DOHH2 (cell line): ENCODE measurements at regions not wholly inside any gene's neighbourhood (a gene's known extent, or its start where the extent isn't known, plus 50 kb on each side); places are given as distances from the start of the nearest gene placed in this dataset.

Experiments
- H3F3A ChIP-seq: fragments of 200-600 bp; sonication (generic), shearing (Covaris generic); 2 replicates; pipeline ENCODE4 v1.6.0; 2016; ENCODE audit warnings: antibody characterized with exemption, mild to moderate bottlenecking; ENCODE audit not compliant: control insufficient read depth, insufficient read depth
- H3K27ac ChIP-seq: fragments of 200-600 bp; sonication (generic); 2 replicates; pipeline ENCODE4 v1.5.1; 2014; ENCODE audit warnings: low read depth, mild to moderate bottlenecking, low read length, moderate library complexity
- H3K27me3 ChIP-seq: fragments of 200-600 bp; sonication (generic); 2 replicates; pipeline ENCODE4 v1.6.1; 2014; ENCODE audit warnings: mild to moderate bottlenecking, low read length, mixed read lengths; ENCODE audit not compliant: control insufficient read depth
- H3K36me3 ChIP-seq: fragments of 200-600 bp; sonication (generic); 2 replicates; pipeline ENCODE4 v1.6.1; 2014; ENCODE audit warnings: mild to moderate bottlenecking, low read length, moderate library complexity, mixed read lengths; ENCODE audit not compliant: control insufficient read depth
- H3K4me1 ChIP-seq: fragments of 200-600 bp; sonication (generic); 2 replicates; pipeline ENCODE4 v1.6.1; 2014; ENCODE audit warnings: mild to moderate bottlenecking, low read length, mixed read lengths; ENCODE audit not compliant: control insufficient read depth
- H3K4me2 ChIP-seq: fragments of 200-600 bp; sonication (generic); 2 replicates; pipeline ENCODE4 v1.6.0; 2014; ENCODE audit warnings: mild to moderate bottlenecking, low read length, moderate library complexity
- H3K4me3 ChIP-seq: fragments of 200-600 bp; sonication (generic); 2 replicates; pipeline ENCODE4 v1.5.1; 2014; ENCODE audit warnings: mild to moderate bottlenecking, low read length, mixed read lengths
- H3K79me2 ChIP-seq: fragments of 200-600 bp; sonication (generic); 2 replicates; pipeline ENCODE4 v1.6.1; 2014; ENCODE audit warnings: mild to moderate bottlenecking, low read length, mixed read lengths; ENCODE audit not compliant: control insufficient read depth
- H3K9me2 ChIP-seq: fragments of 200-600 bp; sonication (generic); replicated peaks from 2 replicates; pipeline ENCODE4 v1.6.1; 2014; ENCODE audit warnings: mild to moderate bottlenecking, low read length, mixed read lengths; ENCODE audit not compliant: control insufficient read depth
- H3K9me3 ChIP-seq: fragments of 200-600 bp; sonication (generic); 2 replicates; pipeline ENCODE4 v1.6.1; 2014; ENCODE audit warnings: antibody characterized with exemption, low read length, mixed read lengths; ENCODE audit not compliant: control insufficient read depth, insufficient read depth
- H4K20me1 ChIP-seq: fragments of 200-600 bp; sonication (generic); 2 replicates; pipeline ENCODE4 v1.6.0; 2014; ENCODE audit warnings: low read depth, mild to moderate bottlenecking, antibody characterized with exemption, low read length, moderate library complexity; ENCODE audit not compliant: control insufficient read depth, insufficient read depth
- CTCF ChIP-seq: fragments of 200-600 bp; sonication (generic); IDR thresholded peaks from one replicate; pipeline ENCODE4 v1.5.1; 2014; ENCODE audit warnings: antibody characterized with exemption, mild to moderate bottlenecking, low read depth, low read length; ENCODE audit not compliant: poor library complexity, severe bottlenecking
- EZH2phosphoT487 ChIP-seq: fragments of 200-600 bp; sonication (generic); IDR thresholded peaks from 2 replicates; pipeline ENCODE4 v1.6.1; 2017; ENCODE audit warnings: borderline replicate concordance, mild to moderate bottlenecking, antibody characterized with exemption, low read length, moderate library complexity, mixed read lengths

- no peak for TF ChIP-seq CTCF
- no peak for TF ChIP-seq EZH2phosphoT487
- H3K9me3 ChIP-seq: peaks cover 54% of the 10 kb centered on the region; the same call in 1 of the 2 replicates
- no peaks in the 10 kb centered on the region for H3K36me3 ChIP-seq
- no peaks in the 10 kb centered on the region for H3K79me2 ChIP-seq
- no peaks in the 10 kb centered on the region for H3F3A ChIP-seq
- no peak overlapping the region for H3K4me3 ChIP-seq
- no peaks in the 10 kb centered on the region for H3K27me3 ChIP-seq
- no peaks in the 10 kb centered on the region for H4K20me1 ChIP-seq
- no peak overlapping the region for H3K4me2 ChIP-seq
- H3K9me2 ChIP-seq: no peaks in the 10 kb centered on the region
- H3K4me1 ChIP-seq: no peaks in the 10 kb centered on the region
- H3K27ac ChIP-seq: no peak overlapping the region
These were observed 219.4 kb downstream of the TUBA3C start for GRCh38 chr13:18962168-18962734.

DNA sequence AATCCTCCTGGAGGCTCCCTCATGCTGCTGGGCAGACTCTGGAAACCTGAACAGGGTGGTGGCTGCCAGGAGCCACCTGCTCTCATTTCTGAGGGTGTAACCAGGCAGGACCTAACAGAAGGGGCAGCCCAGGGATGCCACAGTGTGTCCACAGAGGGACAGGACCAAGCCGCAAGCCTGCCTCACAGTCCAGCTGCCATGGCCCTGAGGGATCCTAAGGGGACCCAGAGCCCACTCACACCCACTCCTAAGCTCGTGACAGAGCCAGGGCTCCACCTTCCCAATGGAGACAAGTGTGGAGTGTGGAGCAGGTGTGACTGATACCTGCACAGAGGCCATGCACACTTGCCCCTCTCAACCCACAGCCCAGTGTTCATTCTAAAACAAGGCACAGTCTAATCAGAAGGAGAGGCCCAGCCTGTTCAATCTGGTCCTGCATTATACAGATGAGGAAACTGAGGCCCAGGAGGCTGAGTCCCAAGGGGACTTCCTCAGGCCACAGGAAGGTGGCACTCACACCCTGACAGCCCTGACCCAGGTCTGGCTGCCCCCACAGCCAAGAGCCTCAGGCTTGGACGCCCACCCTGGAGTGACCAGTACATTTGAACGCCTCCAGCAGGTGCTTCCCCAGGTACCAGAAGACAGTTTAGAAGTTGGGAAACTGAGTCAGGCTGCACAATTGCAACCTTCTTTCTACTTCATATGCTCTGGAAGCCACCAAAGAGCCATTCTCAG lies 220.1 kb downstream of the TUBA3C start:
- Histone ChIP-seq H3K27me3 (no peaks in the 10 kb centered on the region), H3K4me2 (no peak overlapping the region), H3K79me2 (no peaks in the 10 kb centered on the region), H3K9me3 (peaks cover 61% of the 10 kb centered on the region; the same call in 1 of the 2 replicates), H3F3A (no peaks in the 10 kb centered on the region), H3K36me3 (no peaks in the 10 kb centered on the region), H3K4me3 (no peak overlapping the region), H3K9me2 (no peaks in the 10 kb centered on the region), H3K27ac (no peak overlapping the region), H3K4me1 (no peaks in the 10 kb centered on the region), H4K20me1 (no peaks in the 10 kb centered on the region)
- TF ChIP-seq EZH2phosphoT487: no peak

DNA sequence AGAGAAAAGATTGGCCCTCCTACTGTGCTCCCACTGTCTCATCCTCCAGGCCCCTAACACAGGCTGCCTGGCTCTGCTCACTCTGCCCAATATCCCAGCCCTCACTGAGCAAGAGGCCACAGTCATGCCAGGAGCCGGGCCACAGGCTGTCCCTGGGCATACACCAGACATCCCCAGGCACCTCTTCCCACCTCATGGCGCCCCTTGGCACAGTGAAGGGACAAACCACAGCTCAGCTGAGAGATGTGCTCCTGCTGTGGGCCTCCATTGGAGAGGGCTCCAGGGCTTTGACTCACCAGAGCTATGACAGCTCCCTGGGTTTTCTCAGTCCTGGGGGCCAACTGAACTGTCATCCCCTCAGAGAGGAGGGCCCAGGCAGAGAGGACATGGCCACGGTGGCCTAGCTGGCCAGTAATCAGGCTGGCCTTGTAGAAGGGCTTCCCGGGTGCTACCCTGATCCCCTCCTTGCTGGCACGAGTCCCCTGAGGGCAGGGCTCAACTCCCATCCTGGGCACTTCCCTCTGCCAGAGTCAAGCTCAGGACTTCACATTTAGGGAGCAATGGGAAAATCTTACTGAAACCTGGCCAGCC lies 220.9 kb downstream of the TUBA3C start:
- H3K27me3 ChIP-seq: no peaks in the 10 kb centered on the region
- no peaks in the 10 kb centered on the region for H3K9me2 ChIP-seq
- H3K4me2 ChIP-seq: no peak overlapping the region
- no peaks in the 10 kb centered on the region for H3K79me2 ChIP-seq
- no peaks in the 10 kb centered on the region for H4K20me1 ChIP-seq
- H3F3A ChIP-seq: no peaks in the 10 kb centered on the region
- no peaks in the 10 kb centered on the region for H3K4me1 ChIP-seq
- peaks cover 66% of the 10 kb centered on the region; the same call in 1 of the 2 replicates for H3K9me3 ChIP-seq
- H3K36me3 ChIP-seq: no peaks in the 10 kb centered on the region
- H3K27ac ChIP-seq: no peak overlapping the region
- no peak overlapping the region for H3K4me3 ChIP-seq
- no peak for TF ChIP-seq EZH2phosphoT487
- TF ChIP-seq CTCF: no peak

DNA sequence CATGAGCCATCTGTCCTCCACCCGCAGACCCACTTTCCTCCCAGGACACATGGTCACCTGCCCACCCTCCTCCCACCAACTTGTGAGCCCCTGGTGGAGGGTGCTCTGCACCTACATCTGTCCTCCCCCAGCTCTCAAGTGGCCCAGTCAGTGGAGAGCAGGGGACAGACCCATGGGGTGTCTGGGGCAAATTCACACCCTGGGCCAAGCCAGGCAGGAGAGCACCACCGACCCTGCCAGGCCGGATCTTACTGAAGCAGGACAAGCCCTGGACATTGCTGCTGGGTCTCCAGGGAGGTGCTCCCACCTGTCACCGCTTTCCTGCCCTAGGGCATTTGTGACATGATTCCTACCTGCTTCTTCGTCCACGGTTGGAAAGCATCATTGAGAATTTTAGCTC lies 221.6 kb downstream of the TUBA3C start:
- Histone ChIP-seq H3K9me3 (peaks cover 63% of the 10 kb centered on the region; the same call in 1 of the 2 replicates), H3K4me2 (no peak overlapping the region), H3K27me3 (no peaks in the 10 kb centered on the region), H4K20me1 (no peaks in the 10 kb centered on the region), H3K36me3 (no peaks in the 10 kb centered on the region), H3F3A (no peaks in the 10 kb centered on the region), H3K9me2 (no peaks in the 10 kb centered on the region), H3K27ac (no peak overlapping the region), H3K4me3 (no peak overlapping the region), H3K79me2 (no peaks in the 10 kb centered on the region), H3K4me1 (no peaks in the 10 kb centered on the region)
- TF ChIP-seq EZH2phosphoT487 (no peak), CTCF (no peak)
